SHP77 (cell line): ENCODE measurements at regions not wholly inside any gene's neighbourhood (a gene's known extent, or its start where the extent isn't known, plus 50 kb on each side); places are given as distances from the start of the nearest gene placed in this dataset.

Source experiments
- DNase-seq, 2 experiments: peaks; one replicate each; lab custom pipeline; 2025; lab: John Stamatoyannopoulos, UW

DNA sequence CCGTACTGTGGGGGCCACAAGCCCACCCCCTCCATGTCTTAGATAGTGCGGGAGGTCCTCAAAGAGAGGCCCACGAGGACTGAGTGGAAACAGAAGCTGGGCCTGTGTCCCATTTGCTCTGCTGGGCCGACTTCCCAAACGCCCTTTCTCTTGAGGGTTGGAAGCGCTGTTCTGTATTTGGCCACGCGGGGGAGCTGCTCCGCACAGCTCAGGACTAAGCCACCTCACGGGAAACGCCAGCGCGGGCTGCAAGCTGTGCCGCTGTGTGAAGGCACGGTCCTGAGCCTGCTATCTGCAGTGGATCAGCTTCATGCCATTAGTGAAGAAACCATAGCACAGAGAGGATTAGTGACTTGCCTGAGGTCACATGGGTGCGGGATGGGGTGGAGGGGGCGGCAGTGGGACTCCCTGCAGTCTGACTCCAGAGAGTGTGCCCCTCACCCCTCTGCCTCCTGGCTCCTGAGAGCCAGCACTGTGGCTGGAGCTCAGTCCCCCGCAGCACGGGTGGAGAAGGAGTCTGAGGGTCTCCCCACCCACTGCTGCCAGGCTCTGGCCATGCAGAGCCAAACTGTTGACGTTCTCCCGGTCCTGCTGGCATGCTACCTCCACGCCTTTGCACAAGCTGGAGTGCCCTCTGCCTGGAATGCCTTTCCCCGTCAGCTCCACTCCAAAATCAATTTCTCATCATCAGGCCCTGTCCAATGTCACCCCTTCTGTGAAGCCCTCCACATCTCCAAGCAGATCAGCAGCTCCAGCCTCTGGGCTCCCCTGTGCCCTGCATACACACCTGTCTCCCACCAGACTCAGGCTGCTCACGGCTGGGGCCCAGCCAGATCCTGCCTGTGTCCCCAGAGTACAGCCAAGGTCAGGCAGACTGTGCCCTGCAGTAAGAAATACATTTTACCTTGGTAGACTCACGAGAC lies 51.5 kb upstream of the LRRC32 start:
- DNase-seq = peak; percentile 64 to 84

DNA sequence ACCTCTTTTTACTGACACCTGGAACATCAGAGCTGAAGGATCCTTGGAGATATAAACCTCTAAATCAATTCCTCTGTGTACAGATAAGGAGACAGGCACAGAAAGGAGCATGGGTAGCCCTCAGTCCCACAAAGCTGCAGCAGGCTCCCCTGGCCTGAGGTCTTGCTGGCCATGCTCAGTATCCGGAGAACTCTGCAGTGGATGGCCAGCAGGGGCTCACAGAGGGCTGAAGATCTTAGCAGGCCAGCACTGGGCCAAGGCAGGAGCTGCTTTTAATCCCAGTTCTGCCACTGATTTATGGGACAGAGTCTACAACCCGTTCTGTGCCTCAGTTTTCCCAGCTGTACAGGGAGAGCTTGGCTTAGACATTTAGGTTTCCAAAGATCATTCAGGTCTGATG lies 52.6 kb upstream of the LRRC32 start:
- DNase-seq = no peak

DNA sequence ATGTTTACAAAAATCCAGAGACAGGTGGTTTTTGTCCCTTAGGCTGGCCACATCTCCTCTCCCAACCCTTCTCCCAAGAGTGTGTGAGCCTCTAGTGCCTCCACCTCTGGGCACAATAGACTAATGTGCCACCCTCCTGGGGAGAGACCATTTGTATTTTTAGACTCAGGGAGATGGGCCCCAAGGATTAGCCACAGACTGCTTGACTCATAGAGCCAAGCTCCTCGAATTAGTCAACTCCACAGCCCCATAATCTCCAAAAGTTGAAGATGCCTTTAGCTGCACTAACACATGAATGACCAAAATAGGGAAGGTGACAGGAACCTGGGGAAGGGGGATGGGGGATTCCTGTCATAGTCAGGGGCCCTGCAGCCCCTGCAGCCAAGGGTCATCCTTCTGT lies 53.0 kb upstream of the LRRC32 start:
- no peak for DNase-seq

DNA sequence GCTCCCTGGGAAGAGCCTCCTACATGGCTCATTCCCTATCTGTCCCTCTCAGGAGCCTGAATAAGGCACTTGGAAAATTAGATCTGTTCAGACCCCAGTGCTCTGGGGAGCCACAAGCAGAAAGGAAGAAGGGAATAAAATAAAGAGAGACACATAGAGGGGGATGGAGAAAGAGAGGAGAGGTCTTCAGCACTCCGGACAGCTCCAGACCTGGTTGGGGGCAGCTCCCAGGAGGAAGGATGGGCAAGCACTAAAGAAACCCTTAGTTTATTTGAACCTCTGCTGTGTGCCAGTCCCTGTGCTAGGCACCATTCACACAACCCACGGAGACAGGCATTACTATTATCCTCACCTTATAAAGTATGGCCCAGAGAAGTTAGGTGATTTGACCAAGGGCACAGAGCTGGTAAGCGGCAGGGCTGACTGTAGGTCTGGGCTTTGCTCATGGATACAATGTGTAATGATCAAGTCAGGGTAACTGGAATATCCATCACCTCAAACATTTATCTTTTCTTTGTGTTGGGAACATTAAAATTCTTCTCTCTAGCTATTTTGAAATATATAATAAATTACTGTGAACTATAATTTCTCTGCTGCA lies 53.7 kb upstream of the LRRC32 start:
- DNase-seq = no peak

DNA sequence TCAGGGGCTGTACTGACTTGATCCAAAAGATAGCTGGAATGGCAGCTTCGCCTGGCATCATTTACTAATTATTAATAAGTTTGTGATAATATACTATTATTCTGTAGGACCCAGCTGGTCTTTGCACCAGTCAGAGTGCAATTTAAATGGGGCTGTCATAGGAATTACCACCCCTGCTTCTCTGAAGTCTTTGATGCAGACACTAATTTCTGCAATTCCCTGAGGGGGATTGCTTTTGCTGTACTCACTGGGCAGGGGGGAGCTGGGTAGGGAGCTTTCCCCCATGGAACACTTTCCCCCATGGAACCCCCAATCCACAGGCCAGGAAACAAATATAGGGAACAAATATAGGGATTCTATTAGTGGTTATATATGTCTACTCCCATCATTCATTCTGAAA lies 54.9 kb upstream of the TSKU start:
- no peak for DNase-seq

DNA sequence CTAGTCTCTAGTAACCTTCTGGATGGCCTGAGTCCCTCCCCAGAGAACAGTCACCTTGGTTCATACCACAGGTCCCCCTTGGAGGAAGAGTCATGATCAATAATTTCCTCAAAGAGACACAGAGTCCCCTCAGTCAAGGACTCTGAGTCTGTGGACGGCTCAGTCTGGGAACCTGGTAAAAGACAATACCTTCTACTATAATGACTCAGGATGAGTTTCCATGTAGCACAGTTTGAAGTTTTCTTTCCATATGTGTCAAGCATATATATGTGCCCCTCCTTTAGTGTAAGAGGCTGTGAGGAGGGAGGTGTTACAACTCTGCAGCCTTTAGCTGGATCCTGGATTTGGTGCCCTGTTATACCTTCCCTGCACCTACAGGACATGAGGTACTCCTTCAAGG lies 54.4 kb upstream of the TSKU start:
- no peak for DNase-seq

DNA sequence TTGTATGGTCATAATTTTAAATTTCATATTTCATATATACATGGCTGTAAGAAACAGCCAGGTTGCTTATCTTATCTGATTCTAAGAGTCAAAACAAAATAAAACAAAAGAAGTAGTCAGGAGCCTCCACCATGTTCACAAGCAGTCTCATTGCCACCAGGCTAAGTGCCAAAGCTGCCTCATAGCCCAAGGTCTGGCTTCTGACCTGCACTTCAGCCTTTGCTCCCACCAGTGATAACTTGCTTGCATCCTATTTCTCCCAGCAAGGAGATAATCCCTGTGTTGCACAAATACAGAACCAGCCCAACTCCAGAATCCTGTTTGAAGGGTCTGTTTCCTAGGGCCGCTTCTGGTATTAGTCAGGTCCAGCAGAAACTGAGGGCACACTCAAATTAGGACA lies 53.9 kb upstream of the TSKU start:
- DNase-seq = no peak

DNA sequence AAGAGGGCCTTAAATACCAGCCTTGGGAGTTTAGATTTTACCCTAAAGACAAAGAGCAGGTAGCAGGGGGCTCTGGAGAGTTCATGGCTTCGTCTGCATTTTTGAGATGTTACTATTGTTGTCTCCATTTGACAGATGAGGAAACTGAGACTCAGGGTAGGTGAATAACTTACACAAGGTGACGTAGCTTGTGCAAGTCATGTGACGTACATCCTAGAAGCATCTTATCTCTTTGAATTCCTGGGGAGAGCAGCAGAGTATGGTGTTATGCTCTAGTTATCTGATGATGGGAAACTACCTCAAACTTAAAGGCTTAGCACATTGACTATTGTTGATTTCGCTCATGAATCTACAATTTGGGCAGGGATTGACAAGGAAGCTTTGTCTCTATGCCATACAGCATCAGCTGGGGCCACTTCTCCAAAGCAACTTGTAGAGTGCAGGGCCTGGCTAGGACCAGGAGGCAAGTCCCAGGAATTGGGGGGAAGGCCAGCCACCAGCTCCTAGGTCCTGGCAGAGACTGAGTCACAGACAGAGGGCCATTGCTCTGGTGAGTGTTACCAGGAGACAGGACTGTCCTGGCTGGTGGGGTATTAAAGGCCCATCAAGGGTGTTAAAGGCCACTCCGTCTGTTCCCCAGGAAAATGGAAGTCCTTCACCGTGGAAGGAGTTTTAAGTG lies 52.1 kb upstream of the TSKU start:
- no peak for DNase-seq

DNA sequence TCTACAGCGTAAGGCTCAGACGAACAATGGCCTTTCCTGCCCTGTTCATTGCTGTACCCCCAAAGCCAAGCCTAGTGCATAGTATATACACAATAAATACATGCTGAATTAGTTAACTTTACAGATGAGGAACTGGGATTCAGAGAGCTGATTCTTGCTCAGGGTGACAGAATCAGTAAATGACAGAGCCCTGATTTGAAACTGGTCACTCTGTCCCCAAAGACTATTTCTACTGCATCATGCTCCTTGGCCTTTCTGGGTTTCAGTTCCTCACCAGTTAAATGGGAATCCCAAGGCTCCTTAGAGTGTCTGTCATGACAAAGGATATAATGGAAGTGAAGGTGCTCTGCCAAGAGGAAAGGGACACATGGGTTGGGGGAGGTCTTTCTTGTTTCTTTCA lies 50.5 kb upstream of the TSKU start:
- no peak for DNase-seq
